H9 (cell line): ENCODE measurements at regions not wholly inside any gene's neighbourhood (a gene's known extent, or its start where the extent isn't known, plus 50 kb on each side); places are given as distances from the start of the nearest gene placed in this dataset.

ENCODE experiments used
- DNase-seq: peaks from one replicate; pipeline ENCODE4 v3.0.0-alpha.2; 2017
- H2AFZ ChIP-seq: one replicate; pipeline ENCODE4 v1.6.1; 2013; ENCODE audit warnings: mild to moderate bottlenecking, low read length, control low read depth, moderate library complexity
- H2AK5ac ChIP-seq: 2 replicates; pipeline ENCODE4 v1.6.1; 2013; ENCODE audit warnings: low read length, control low read depth, mixed read lengths; ENCODE audit not compliant: insufficient read length
- H2BK120ac ChIP-seq: one replicate; pipeline ENCODE4 v1.6.1; 2013; ENCODE audit warnings: low read depth, mild to moderate bottlenecking, low read length, control low read depth, inconsistent platforms; ENCODE audit not compliant: poor library complexity, severe bottlenecking
- H2BK12ac ChIP-seq: 2 replicates; pipeline ENCODE4 v1.6.1; 2013; ENCODE audit warnings: low read length, control low read depth, mixed read lengths, low read depth; ENCODE audit not compliant: insufficient read length
- H2BK15ac ChIP-seq: 2 replicates; pipeline ENCODE4 v1.6.1; 2013; ENCODE audit warnings: low read depth, low read length, control low read depth
- H2BK20ac ChIP-seq: one replicate; pipeline ENCODE4 v1.6.1; 2013; ENCODE audit warnings: low read depth, mild to moderate bottlenecking, low read length, control low read depth, inconsistent platforms; ENCODE audit not compliant: poor library complexity, severe bottlenecking
- H2BK5ac ChIP-seq: 2 replicates; pipeline ENCODE4 v1.6.1; 2013; ENCODE audit warnings: low read length, control low read depth, mixed read lengths; ENCODE audit not compliant: insufficient read length
- H3K14ac ChIP-seq: 2 replicates; pipeline ENCODE4 v1.6.1; 2013; ENCODE audit warnings: low read length, control low read depth; ENCODE audit not compliant: insufficient read depth
- H3K18ac ChIP-seq: 2 replicates; pipeline ENCODE4 v1.6.1; 2013; ENCODE audit warnings: low read depth, mild to moderate bottlenecking, mixed read lengths, low read length, control low read depth; ENCODE audit not compliant: insufficient read length
- H3K23ac ChIP-seq: 2 replicates; pipeline ENCODE4 v1.6.1; 2013; ENCODE audit warnings: low read length, control low read depth, mixed read lengths, low read depth; ENCODE audit not compliant: insufficient read length
- H3K23me2 ChIP-seq: 2 replicates; pipeline ENCODE4 v1.6.1; 2013; ENCODE audit warnings: low read depth, mild to moderate bottlenecking, mixed read lengths, low read length, control low read depth; ENCODE audit not compliant: insufficient read length, poor library complexity, severe bottlenecking
- H3K27ac ChIP-seq: 2 replicates; pipeline ENCODE4 v1.5.1; 2013; ENCODE audit warnings: low read length, control low read depth, mixed read lengths, low read depth; ENCODE audit not compliant: insufficient read length
- H3K27me3 ChIP-seq: 2 replicates; pipeline ENCODE4 v1.6.1; 2013; ENCODE audit warnings: low read length, control low read depth, inconsistent platforms; ENCODE audit not compliant: insufficient read depth
- H3K4ac ChIP-seq: 2 replicates; pipeline ENCODE4 v1.6.1; 2013; ENCODE audit warnings: low read depth, mild to moderate bottlenecking, control low read depth, inconsistent platforms, low read length, moderate library complexity
- H3K4me1 ChIP-seq: 2 replicates; pipeline ENCODE4 v1.6.1; 2013; ENCODE audit warnings: low read length, control low read depth, inconsistent platforms; ENCODE audit not compliant: insufficient read depth
- H3K4me2 ChIP-seq: 2 replicates; pipeline ENCODE4 v1.6.1; 2013; ENCODE audit warnings: low read length, control low read depth, mixed read lengths; ENCODE audit not compliant: insufficient read length, insufficient read depth
- H3K56ac ChIP-seq: 2 replicates; pipeline ENCODE4 v1.6.1; 2013; ENCODE audit warnings: low read depth, mild to moderate bottlenecking, mixed read lengths, low read length, control low read depth; ENCODE audit not compliant: insufficient read length
- H3K79me1 ChIP-seq: 2 replicates; pipeline ENCODE4 v1.6.1; 2013; ENCODE audit warnings: low read depth, mild to moderate bottlenecking, moderate library complexity, low read length, control low read depth, inconsistent platforms; ENCODE audit not compliant: insufficient read depth, poor library complexity, severe bottlenecking
- H3K79me2 ChIP-seq: 2 replicates; pipeline ENCODE4 v1.6.1; 2013; ENCODE audit warnings: low read length, control low read depth, inconsistent platforms; ENCODE audit not compliant: insufficient read depth
- H3K9ac ChIP-seq: 2 replicates; pipeline ENCODE4 v1.6.1; 2013; ENCODE audit warnings: low read length, control low read depth, mixed read lengths; ENCODE audit not compliant: insufficient read length; ENCODE audit errors: extremely low read depth
- H3K9me3 ChIP-seq: one replicate; pipeline ENCODE4 v1.6.1; 2013; ENCODE audit warnings: low read depth, low read length, inconsistent platforms; ENCODE audit not compliant: control insufficient read depth
- H3T11ph ChIP-seq: one replicate; pipeline ENCODE4 v1.6.1; 2013; ENCODE audit warnings: mild to moderate bottlenecking, low read length, control low read depth, inconsistent platforms
- H4K20me1 ChIP-seq: one replicate; pipeline ENCODE4 v1.6.1; 2013; ENCODE audit not compliant: control insufficient read depth, insufficient read length, insufficient read depth
- H4K5ac ChIP-seq: 2 replicates; pipeline ENCODE4 v1.6.1; 2013; ENCODE audit warnings: low read depth, mild to moderate bottlenecking, mixed read lengths, low read length, control low read depth; ENCODE audit not compliant: insufficient read length
- H4K8ac ChIP-seq: replicated peaks from 2 replicates; pipeline ENCODE4 v1.6.1; 2013; ENCODE audit warnings: low read length, control low read depth, mixed read lengths, low read depth; ENCODE audit not compliant: insufficient read length
- H4K91ac ChIP-seq: 2 replicates; pipeline ENCODE4 v1.6.1; 2013; ENCODE audit warnings: low read depth, mild to moderate bottlenecking, moderate library complexity, mixed read lengths, low read length, control low read depth; ENCODE audit not compliant: insufficient read length
- H3K27ac Mint-ChIP-seq, 3 experiments: 2 replicates in 2 of 3; 3 replicates in 1 of 3; pipeline ENCODE4 v1.8.0; 2020 to 2021; ENCODE audit warnings: mixed read lengths in 3 of 3, mild to moderate bottlenecking in 1 of 3, moderate library complexity in 1 of 3
- H3K27me3 Mint-ChIP-seq: 2 replicates; pipeline ENCODE4 v1.8.0; 2021; ENCODE audit warnings: low read depth, mild to moderate bottlenecking, moderate library complexity, mixed read lengths
- H3K36me3 Mint-ChIP-seq, 3 experiments: 2 replicates in 2 of 3; 3 replicates in 1 of 3; pipeline ENCODE4 v1.8.0; 2020 to 2021; ENCODE audit warnings: low read depth in 3 of 3, mixed read lengths in 3 of 3; ENCODE audit not compliant: insufficient read depth in 1 of 3
- H3K4me1 Mint-ChIP-seq, 2 experiments: 2 replicates each; pipeline ENCODE4 v1.8.0; 2020; ENCODE audit warnings: mixed read lengths in 2 of 2
- H3K4me3 Mint-ChIP-seq, 2 experiments: 2 replicates in 1 of 2; 3 replicates in 1 of 2; pipeline ENCODE4 v1.8.0; 2020 to 2021; ENCODE audit warnings: mild to moderate bottlenecking in 2 of 2, mixed read lengths in 2 of 2, moderate library complexity in 1 of 2
- H3K9me3 Mint-ChIP-seq, 2 experiments: 2 replicates in 1 of 2; 3 replicates in 1 of 2; pipeline ENCODE4 v1.8.0; 2020; ENCODE audit warnings: mild to moderate bottlenecking in 2 of 2, mixed read lengths in 2 of 2, moderate library complexity in 1 of 2
- WGBS: extraction: QIAGEN DNeasy Blood & Tissue Kit; methylation state at CpG from one replicate; pipeline ENCODE4 v1.1.7; 2013; ENCODE audit warnings: missing lambda C conversion rate, low lambda C conversion rate, mixed read lengths; ENCODE audit not compliant: insufficient read length; ENCODE audit errors: extremely low coverage; 5-methylcytosine and 5-hydroxymethylcytosine counted together
- TF ChIP-seq, protein P1 (sequence below): fragments of 200-600 bp; sonication (generic); conservative IDR thresholded peaks from 3 replicates; pipeline ENCODE4 v1.8.0; 2021; ENCODE audit warnings: antibody characterized with exemption, mild to moderate bottlenecking

DNA sequence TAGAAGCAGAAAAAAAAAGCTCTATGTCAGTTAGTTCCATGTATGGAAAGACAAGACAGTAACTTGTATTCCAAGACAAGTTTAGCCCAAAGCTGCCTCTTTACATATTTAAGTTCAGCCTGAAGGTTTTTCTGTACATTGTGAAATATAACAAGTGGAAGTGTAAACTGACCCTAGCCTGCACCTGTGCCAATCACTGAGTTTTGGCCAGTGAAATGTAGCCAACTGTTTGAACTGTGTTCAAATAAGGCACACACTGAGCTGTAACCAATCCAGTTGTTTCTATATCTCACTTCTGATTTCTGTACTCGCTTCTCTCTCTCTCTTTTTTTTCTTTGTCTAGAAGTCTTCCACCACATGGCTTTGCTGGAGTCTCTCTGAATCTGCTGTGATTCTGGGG lies 1227.1 kb downstream of the NCAM2 start:
- no peak overlapping the region for H3K14ac ChIP-seq
- H2BK20ac ChIP-seq, result no peak overlapping the region
- H3K23me2 ChIP-seq, result no peaks in the 10 kb centered on the region
- H3K56ac ChIP-seq, result no peak overlapping the region
- no peaks in the 10 kb centered on the region for H3K36me3 Mint-ChIP-seq
- H3T11ph ChIP-seq, result no peak overlapping the region
- H3K9me3 ChIP-seq, result no peaks in the 10 kb centered on the region
- TF ChIP-seq, protein P1, sequence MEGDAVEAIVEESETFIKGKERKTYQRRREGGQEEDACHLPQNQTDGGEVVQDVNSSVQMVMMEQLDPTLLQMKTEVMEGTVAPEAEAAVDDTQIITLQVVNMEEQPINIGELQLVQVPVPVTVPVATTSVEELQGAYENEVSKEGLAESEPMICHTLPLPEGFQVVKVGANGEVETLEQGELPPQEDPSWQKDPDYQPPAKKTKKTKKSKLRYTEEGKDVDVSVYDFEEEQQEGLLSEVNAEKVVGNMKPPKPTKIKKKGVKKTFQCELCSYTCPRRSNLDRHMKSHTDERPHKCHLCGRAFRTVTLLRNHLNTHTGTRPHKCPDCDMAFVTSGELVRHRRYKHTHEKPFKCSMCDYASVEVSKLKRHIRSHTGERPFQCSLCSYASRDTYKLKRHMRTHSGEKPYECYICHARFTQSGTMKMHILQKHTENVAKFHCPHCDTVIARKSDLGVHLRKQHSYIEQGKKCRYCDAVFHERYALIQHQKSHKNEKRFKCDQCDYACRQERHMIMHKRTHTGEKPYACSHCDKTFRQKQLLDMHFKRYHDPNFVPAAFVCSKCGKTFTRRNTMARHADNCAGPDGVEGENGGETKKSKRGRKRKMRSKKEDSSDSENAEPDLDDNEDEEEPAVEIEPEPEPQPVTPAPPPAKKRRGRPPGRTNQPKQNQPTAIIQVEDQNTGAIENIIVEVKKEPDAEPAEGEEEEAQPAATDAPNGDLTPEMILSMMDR, result no peak
- H3K4me2 ChIP-seq, result no peak overlapping the region
- peaks cover 5% of the 10 kb centered on the region in 2 experiments; a peak in 2 of 4 replicates for H3K4me1 Mint-ChIP-seq
- H4K5ac ChIP-seq, result no peak overlapping the region
- no peak overlapping the region for H2AFZ ChIP-seq
- H3K79me1 ChIP-seq, result no peaks in the 10 kb centered on the region
- H3K27ac Mint-ChIP-seq, result no peak overlapping the region
- no peaks in the 10 kb centered on the region for H4K20me1 ChIP-seq
- no peak overlapping the region for H3K27ac ChIP-seq
- H4K8ac ChIP-seq, result no peak overlapping the region
- H3K23ac ChIP-seq, result no peak overlapping the region
- H2BK15ac ChIP-seq, result no peak overlapping the region
- H3K9me3 Mint-ChIP-seq, result no peaks in the 10 kb centered on the region
- no peaks in the 10 kb centered on the region for H3K79me2 ChIP-seq
- H2AK5ac ChIP-seq, result no peak overlapping the region
- no peak overlapping the region for H3K18ac ChIP-seq
- no peak overlapping the region for H2BK12ac ChIP-seq
- no peaks in the 10 kb centered on the region for H3K27me3 Mint-ChIP-seq
- H3K9ac ChIP-seq, result no peak overlapping the region
- H3K27me3 ChIP-seq, result no peaks in the 10 kb centered on the region
- H2BK120ac ChIP-seq, result no peak overlapping the region
- H2BK5ac ChIP-seq, result no peak overlapping the region
- no peak overlapping the region for H4K91ac ChIP-seq
- no peak overlapping the region for H3K4me3 Mint-ChIP-seq
- no CpG with 5 or more reads among the region's 1 CpG for WGBS
- DNase-seq, result no peak
- H3K4me1 ChIP-seq, result no peaks in the 10 kb centered on the region
- H3K4ac ChIP-seq, result no peak overlapping the region
